ENCODE measurements at regions not wholly inside any gene's neighbourhood (a gene's known extent, or its start where the extent isn't known, plus 50 kb on each side); places are given as distances from the start of the nearest gene placed in this dataset. TPM values are rescaled to one million over a fixed set of nuclear protein-coding genes. Genes with fewer than 3 reads are reported as not detected.

GRCh38 chr9:786405-786804 is 55.1 kb upstream of the DMRT1 start:
- no peaks in the 10 kb centered on the region for H3K4me1 ChIP-seq
- no peaks in the 10 kb centered on the region for H3K9me3 ChIP-seq
- no peaks in the 10 kb centered on the region for H3K27me3 ChIP-seq
- H3K27ac ChIP-seq, result no peak overlapping the region
- 68 to 70% methylated on average over 6 of the region's 6 CpGs for WGBS, 2 donors
- no peak for DNase-seq
- no peak for ATAC-seq
- TF ChIP-seq POLR2A (IDR thresholded peaks at IDR 0.05), result no peak
- no peak for TF ChIP-seq CTCF (IDR thresholded peaks at IDR 0.05)
- H3K4me3 ChIP-seq, result no peak overlapping the region
- intact Hi-C loops (cut with DNase I), result no loop called here
- no peaks in the 10 kb centered on the region for H3K36me3 ChIP-seq (replicated peaks in 1 of 2; ENCODE audit: insufficient read depth in 1 of 2, low read depth in 2 of 2)

GRCh38 chr9:788777-789176 is 52.7 kb upstream of the DMRT1 start:
- ATAC-seq (no peak), DNase-seq (no peak)
- intact Hi-C loops (cut with DNase I), result no loop called here
- H3K4me1 ChIP-seq, result no peaks in the 10 kb centered on the region
- H3K36me3 ChIP-seq (replicated peaks in 1 of 2; ENCODE audit: insufficient read depth in 1 of 2, low read depth in 2 of 2), result no peaks in the 10 kb centered on the region
- WGBS, 2 donors, result 91 to 95% methylated on average over 4 to 6 of the region's 6 CpGs
- no peaks in the 10 kb centered on the region for H3K27me3 ChIP-seq
- no peaks in the 10 kb centered on the region for H3K9me3 ChIP-seq
- H3K4me3 ChIP-seq, result no peak overlapping the region
- TF ChIP-seq CTCF (IDR thresholded peaks at IDR 0.05) (no peak), POLR2A (IDR thresholded peaks at IDR 0.05) (no peak)
- no peak overlapping the region for H3K27ac ChIP-seq

Small RNA genes in the stretch of these regions (small RNA-seq; reads per million reads assigned to genes)
- gene AL392089.1, result not detected
- not detected for gene RNU6-1327P

All from body of pancreas (tissue), 4 donors.